GM19468 (cell line): ENCODE measurements at regions not wholly inside any gene's neighbourhood (a gene's known extent, or its start where the extent isn't known, plus 50 kb on each side); places are given as distances from the start of the nearest gene placed in this dataset.

Experiments
- ATAC-seq: cut with Tn5 transposase; IDR thresholded peaks from one replicate; pipeline ENCODE4 v1.9.1; 2021; ENCODE audit warnings: mild to moderate bottlenecking, moderate library complexity, moderate number of reproducible peaks; ENCODE audit not compliant: unreplicated experiment; ENCODE audit errors: extremely low read depth

DNA sequence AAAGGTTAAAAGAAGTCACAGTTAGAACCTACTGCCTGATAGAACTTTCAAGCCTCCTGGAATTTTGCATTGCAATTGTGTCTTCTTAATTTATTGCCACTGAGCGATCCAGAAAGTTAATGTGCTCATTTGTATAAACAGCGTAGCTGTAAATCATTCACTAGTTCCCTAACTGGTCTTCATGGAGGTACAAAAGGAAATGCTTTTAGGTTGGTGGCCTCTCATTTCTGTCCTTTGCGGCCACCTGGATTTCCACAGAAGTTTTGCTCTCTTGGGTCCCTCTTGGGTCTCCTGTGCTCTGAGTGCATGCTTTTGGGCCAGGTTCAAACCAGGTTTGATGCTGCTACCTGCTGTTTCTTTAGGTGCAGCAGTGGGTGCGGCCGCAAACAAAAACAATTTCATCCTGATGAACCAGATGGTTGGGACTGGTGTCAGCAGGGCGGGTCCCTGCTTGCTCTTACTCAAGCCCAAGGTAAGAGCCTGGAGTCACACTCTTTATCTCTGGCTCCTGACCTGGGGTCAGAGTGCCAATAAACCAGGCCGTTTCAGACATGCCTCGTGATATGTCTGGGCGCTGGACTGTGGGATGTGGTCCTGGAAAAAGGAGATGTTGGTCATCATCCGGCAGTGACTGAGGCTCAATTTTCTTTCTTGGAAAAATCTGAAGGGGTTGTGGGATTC lies 270.1 kb downstream of the PTTG2 start:
- ATAC-seq: no peak

DNA sequence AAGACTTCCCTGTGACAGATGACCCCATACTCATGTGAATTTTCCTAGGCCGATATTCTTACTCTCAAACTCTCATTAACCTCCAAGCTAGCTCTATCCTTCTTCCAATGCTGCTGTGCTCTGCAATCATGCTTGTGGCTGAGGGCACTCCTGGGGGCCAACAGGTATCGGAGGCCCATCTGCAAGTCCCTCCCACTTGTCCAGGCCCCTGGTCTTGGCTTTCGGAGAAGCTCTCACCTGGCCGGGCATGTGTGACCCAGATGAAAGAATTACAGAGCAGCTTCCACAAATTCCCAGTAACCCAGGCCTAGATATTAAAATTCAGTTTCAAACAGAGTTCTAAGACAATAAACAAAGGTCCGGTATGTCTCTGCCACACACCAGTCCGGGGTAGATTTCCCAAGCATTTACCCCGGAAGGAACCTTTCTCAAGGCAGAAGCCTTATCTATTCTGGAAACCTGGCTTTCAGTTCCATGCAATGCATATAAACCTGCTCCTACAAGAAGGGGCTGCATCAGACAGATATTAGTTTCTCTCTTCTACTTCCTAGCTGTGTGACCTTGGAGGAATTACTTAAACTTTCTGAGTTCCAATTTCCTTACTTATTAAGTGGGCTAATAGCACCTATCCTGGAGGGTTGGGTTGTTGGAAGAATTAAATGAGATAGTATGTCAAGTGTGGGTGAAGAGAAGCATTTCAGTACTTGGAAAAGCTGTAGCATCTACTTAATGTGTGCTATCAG lies 270.8 kb downstream of the PTTG2 start:
- no peak for ATAC-seq

DNA sequence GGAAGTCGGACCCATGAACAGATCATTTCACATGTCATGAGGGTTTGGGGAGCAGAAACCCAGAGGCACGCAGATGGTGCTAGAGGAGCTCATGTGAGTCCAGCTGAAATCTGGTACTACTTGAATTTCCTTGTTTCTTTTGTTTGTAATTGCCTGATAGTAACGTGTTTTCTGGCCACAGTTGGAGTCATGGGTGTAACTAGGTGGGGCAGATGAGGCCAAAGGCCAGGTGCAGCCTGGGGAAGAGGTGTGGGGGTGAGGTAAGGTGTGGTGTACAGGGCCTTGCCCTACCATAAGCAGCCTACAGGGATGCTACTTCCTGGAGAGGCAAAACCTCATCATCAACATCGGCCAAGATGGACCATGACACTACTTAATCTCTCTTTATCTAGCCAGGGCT lies 271.4 kb downstream of the PTTG2 start:
- ATAC-seq: no peak

DNA sequence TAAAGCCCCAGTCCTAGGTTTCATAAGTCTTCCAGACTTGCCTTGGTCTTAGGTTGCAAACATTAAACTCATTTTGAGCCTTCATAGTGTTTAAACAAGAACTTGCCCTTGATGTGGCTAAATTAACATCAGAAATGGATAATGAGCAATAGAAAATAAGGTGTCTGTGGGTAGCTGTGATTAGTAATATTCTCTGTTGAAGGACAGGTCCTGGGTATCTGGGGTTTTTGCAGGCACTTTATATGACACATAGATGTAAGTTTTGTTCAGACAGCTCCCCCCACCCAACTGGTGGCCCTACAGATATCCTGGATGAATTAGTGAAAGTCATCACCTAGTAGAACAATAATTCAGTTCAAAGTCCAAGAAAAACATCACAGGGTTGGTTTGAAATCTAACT lies 272.5 kb downstream of the PTTG2 start:
- no peak for ATAC-seq

DNA sequence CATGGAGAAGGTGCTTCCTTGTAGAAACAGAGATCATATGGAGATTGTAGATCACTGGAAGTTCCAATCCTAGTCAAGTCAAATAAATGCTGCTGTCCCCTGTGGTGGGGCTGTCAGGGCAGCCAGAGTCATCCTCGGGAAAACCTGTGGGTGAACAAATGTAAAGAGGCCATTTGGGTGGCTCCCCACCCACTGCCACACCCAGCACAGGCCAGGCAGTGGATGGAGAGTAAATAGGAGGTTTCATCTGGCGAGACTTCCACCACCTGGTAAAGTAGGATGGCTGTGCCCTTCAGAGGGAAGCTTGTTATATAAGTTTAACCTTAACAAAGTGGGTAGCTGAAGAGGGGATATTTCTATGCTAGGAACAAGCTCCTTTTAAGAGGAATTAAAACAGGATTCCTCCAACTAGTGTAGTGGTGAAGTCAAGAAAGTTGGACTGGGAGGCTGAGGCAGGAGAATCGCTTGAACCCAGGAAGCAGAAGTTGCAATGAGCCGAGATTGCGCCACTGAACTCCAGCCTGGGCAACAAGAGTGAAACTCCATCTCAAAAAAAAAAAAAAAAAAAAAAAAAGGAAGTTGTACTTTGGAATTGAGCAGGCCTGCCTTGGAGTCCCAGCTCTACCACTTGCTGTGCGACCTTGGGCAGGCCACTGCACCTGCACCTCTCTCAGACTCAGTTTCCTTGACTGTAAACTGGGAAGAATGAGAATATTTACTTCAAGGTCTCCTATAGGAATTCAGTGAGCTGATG lies 273.7 kb downstream of the PTTG2 start:
- ATAC-seq: no peak

DNA sequence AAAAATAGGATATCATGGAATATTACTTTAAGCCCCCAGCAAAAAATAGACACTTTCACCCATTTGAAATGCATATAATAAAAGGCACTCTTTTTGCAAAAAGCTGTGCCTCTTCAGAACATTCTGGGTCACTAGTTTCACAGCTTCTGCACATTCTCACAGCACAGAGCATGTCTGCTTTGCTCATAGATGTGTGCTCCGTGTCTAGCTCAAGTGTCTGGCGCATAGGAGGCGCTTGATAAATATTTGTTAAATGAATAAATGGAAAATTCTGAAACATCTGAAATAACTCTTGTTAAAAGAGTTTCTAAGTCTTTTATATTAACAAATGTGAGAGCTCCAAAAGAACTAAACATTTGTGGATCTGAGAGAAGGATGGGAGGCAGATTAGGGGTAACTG lies 275.2 kb downstream of the PTTG2 start:
- no peak for ATAC-seq

DNA sequence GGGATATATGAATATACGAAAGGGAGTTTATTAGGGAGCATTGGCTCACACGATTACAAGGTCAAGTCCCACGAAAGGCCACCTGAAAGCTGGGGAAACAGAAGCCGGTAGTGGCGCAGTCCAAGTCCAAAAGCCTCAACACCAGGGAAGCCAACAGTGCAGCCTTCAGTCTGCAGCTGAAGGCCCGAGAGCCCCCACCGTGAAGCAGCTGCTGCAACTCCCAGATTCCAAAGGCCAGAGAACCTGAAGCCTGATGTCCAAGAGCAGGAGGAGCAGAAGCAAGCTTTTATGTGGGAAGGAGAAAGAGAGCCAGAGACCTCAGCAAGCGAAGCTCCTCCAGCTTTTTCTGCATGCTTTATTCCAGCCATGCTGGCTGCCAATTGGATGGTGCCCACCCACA lies 275.8 kb downstream of the PTTG2 start:
- ATAC-seq: no peak

DNA sequence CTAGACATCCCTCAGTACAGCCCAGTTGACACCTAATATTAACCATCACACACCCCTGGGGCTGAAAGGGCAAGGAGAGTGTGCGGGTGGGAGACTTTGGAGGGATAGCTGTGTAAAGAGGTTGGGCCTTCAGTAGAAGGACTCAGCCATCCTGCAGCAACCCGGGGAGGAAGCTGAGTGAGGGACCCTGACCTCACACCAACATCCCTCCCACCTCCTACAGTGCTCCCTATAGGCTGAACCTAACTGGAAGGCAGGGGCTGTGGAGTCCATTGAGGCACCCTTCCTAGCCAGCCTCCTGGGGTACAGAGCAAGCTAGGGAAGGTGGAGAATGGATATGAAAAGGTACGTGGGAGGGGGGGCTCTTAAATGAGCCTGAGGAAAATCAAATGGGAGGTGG lies 276.3 kb downstream of the PTTG2 start:
- no peak for ATAC-seq

DNA sequence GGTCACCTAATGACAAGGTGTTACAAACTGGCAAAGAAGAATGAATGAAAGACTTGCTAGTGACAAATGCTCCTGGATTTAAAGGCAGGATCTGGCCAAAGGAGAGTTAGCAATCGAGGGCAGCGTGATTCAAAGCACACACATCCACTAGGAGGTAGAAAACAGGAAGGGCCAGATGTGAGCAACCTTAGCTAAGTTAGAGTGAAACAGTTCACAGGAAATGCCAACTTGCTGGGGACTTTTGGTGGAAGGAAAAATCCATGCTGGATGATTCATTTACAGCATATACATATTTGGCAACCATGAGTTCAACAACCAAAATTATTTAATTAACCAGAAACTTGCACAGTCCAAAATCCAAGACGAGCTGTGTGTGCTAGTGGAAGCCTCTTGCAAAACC lies 276.9 kb downstream of the PTTG2 start:
- ATAC-seq: no peak

DNA sequence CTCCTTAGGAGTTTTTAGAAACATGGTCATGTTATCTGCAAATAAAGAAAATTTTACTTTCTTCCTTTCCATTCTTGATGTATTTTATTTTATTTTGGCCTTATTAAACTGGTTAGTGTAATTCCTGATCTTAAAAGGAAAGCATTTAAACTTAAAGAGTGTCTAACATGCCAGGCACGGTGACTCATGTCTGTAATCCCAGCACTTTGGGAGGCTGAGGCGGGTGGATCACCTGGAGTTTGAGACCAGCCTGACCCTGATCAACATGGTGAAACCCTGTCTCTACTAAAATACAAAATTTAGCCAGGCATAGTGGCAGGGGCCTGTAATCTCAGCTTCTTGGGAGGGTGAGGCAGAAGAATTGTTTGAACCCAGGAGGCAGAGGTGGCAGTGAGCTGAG lies 281.3 kb downstream of the PTTG2 start:
- no peak for ATAC-seq

DNA sequence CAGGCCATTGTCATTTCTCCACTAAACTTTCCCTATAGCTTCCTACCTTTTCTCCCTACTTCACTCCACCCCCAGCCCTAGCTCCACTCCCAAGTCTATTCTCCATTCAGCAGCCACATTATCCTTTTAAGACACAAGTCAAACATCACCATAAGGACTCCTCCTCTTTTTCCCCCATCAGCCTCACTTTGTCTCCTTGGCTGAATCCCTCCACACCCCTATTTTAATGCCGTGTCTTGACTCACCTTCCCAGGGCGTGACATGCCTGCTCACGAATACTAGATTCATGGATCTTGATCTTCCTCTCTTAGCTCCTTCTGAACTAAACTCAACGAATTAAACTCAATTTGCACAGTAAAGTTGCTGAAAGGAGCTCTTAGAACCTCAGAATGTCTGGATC lies 281.9 kb downstream of the PTTG2 start:
- ATAC-seq: no peak

DNA sequence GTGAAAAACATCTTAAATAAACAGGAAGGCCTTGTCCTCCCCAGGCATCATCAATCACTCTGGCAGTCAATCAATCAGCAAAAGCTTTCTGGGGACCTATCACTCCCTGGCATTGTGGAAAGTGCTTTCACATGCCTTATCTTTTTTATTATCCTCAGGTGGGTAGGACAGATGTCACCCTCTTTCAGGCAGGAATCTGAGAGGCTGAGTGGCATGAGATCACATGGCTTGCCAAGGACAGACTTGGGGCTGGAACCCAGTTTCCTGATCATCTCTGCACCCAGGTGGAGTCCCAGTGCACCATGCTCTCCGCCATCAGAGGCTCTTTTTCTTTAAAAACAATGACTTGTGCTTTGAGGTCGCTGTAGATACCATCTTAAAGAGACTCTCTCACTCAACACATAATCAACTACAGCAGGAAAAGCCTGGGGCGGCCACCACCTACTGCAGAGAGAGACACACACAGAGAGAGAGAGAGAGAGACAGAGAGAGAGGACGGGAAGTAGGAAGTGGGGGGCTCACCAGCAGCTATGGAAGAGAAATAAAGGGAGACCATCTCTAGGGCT lies 282.7 kb downstream of the PTTG2 start:
- no peak for ATAC-seq

DNA sequence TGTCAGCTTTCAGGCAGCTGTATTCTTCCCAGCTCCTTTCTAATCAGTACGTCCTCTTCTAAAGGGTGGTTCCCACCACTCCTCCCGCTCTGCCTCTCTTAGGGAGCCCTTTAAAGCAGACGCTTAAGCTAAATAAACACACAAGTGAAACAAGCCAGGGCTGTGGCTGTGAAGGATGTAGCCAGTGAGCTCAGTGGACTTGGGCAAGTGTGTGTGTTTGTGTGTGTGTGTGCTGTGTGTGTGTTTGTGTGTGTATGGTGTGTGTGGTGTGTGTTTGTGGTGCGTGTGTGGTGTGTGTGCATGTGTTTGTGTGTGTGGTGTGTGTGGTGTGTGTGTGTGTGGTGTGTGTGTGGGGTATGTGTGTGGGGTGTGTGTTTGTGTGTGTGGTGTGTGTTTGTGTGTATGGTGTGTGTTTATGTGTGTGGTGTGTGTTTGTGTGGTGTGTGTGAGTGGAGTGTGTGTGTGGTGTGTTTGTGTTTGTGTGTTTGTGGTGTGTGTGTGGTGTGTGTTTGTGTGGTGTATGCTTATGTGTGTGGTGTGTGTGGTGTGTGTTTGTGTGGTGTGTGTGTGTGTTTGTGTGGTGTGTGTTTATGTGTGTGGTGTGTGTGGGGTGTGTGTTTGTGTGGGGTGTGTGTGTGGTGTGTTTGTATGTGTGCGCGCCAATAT lies 283.3 kb downstream of the PTTG2 start:
- no peak for ATAC-seq

DNA sequence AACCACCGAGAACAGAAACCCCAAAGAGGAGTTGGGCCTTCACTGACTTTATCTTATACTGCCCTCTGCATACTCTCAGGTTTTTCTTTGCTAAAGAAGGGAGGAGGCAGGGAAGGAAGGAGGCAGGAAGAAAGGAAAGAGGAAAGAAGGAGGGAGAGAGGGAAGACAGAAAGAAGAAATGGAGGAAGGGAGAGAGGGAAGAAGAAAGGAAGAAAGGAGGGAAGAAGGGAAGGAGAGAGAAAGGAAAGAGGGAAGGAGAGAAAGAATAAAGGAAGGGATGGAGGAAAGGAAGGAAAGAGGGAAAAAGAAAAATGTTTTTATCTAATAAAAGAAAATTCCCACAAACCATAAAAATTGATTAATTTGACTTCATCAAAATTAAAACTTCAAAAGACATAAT lies 294.6 kb downstream of the PTTG2 start:
- ATAC-seq: no peak

DNA sequence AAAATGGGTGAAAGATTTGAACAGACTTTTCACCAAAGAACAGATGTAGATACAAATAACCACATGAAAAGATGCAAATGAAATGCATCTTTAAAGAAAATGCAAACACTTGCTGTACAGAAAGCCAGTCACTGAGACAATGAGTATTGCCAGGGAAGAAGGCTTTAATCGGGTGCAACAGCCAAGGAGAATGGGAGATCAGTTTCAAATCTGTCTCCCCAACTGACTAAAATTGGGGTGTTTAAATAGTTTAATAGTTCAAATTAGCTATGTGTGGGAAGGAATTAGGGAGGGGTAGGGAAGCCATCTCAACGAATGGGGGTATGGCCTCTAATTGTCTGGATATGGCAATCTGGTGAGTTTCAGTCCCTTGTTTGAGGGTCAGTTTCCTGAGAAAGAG lies 295.4 kb downstream of the PTTG2 start:
- ATAC-seq: no peak

DNA sequence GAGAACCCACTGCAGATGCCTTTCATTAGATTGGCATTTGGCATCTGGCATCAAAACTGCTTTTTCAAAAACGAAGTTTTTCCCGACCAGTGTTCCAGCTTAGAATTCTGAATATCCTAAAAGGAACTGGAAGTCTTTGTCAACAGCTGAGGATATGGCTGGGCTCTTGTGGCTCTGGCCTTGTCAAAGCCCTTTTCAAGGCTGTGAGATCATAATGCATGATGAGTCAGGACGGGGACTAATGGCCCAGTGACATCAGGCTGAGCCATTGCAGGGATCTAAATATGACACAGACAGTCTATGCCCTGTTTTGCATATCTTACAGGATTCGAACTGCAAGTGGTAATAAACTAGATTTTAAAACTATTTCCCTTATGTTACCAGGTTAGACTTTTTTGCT lies 306.4 kb downstream of the PTTG2 start:
- no peak for ATAC-seq

DNA sequence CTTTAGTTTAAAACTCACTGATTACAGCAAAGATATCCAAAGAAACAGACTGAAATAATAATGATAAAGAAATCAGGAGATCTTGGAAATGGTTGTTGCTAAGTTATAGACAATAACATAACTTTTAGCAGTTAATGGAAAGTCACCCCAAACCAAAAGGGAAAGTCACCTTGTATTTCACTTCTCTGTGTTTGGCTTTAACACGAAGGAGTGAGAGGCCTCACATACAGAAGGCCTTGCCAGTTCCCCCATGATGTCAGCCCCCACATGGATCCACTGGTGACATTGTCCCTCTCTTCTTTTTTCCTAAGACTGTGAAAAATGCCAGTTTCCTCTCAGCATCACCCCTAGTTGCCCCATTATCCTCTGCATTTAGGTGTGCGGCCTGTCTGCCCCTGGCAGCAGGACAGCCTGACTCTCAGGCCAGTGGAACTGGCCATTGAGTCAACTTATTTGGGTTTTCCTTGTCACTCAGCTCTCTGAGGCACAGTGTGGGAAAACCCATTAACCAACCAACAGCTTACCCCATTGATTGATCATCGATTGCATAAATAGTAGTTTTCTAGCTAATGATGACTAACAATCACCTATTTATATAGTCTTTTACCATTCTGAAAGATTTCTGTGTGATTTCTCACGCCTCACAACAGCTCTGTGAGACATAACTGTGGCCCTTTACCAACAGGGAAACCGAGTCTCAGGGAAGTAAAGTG lies 308.1 kb downstream of the PTTG2 start:
- no peak for ATAC-seq

DNA sequence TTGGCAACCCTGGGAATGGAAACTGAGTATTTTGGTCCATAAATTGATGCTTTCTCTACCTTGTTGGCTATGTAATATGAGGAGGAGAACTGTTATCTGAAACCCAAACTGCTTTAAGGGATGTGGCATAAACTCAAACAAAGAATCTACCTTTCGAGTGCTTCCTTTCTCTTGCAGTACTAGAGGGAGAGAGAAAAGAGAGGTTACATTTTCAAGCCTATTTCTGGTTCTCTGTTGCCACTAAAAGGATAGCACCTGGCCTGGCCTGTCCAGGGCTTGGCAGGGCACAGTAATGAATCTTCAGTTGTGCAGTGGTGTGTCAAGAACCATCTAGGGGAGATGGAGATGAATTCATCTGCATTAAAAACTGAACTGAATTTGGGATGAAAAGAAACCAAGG lies 308.6 kb downstream of the PTTG2 start:
- no peak for ATAC-seq

DNA sequence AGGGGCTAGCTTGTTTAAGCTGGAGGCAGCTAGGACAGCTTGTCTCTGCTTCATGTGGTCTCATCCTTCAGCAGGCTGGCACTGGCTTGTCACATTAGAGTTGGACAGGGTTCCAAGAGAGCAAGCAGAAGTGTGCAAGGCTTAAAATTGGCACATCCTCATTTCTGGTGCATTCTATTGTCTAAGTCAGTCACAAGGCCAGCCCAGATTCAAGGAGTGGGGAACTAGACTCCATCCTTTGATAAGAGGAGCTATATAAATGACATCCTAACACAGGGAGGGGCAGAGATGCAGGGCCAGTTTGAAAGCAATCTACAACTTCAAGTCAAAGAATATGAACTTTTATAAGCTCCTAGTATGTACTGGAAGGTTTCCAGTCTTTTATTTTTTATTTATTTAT lies 313.2 kb downstream of the PTTG2 start:
- no peak for ATAC-seq
